ENCODE measurements at regions not wholly inside any gene's neighbourhood (a gene's known extent, or its start where the extent isn't known, plus 50 kb on each side); places are given as distances from the start of the nearest gene placed in this dataset.
"Not testable (repeated sequence)": the region's sequence is repeated elsewhere in the genome, so short reads cannot be mapped to it uniquely, and the experiment has no call there.

GRCh38 chr6:150696190-150696589 lies 96.5 kb downstream of the PLEKHG1 start:
- H3K4me1 ChIP-seq = peaks cover 0 to 15% of the 10 kb centered on the region in 2 donors
- TF ChIP-seq CTCF (IDR thresholded peaks at IDR 0.05) = no peak
- no peak overlapping the region for H3K27ac ChIP-seq
- DNase-seq (ENCODE audit: low spot score) = no peak
- no peaks in the 10 kb centered on the region for H3K27me3 ChIP-seq
- H3K4me3 ChIP-seq = no peak overlapping the region
- no peaks in the 10 kb centered on the region for H3K36me3 ChIP-seq
- no peaks in the 10 kb centered on the region for H3K9me3 ChIP-seq

GRCh38 chr6:150696918-150697317 lies 97.2 kb downstream of the PLEKHG1 start:
- H3K27me3 ChIP-seq; DNase-seq (ENCODE audit: low spot score); H3K9me3 ChIP-seq; H3K4me3 ChIP-seq; H3K36me3 ChIP-seq; H3K27ac ChIP-seq: not testable (repeated sequence)
- H3K4me1 ChIP-seq = peaks cover 0 to 15% of the 10 kb centered on the region in 2 donors

GRCh38 chr6:150697515-150697914 lies 97.8 kb downstream of the PLEKHG1 start:
- no peaks in the 10 kb centered on the region for H3K9me3 ChIP-seq
- H3K27ac ChIP-seq = no peak overlapping the region
- DNase-seq (ENCODE audit: low spot score) = no peak
- no peak for TF ChIP-seq CTCF (IDR thresholded peaks at IDR 0.05)
- no peaks in the 10 kb centered on the region for H3K36me3 ChIP-seq
- H3K27me3 ChIP-seq = no peaks in the 10 kb centered on the region
- peaks cover 0 to 15% of the 10 kb centered on the region in 2 donors for H3K4me1 ChIP-seq
- no peak overlapping the region for H3K4me3 ChIP-seq

- Histone ChIP-seq H3K4me1 (peaks cover 0 to 12% of the 10 kb centered on the region in 2 donors), H3K9me3 (no peaks in the 10 kb centered on the region), H3K27ac (no peak overlapping the region), H3K4me3 (no peak overlapping the region), H3K36me3 (no peaks in the 10 kb centered on the region), H3K27me3 (no peaks in the 10 kb centered on the region)
- TF ChIP-seq CTCF (IDR thresholded peaks at IDR 0.05) = no peak
- no peak for DNase-seq (ENCODE audit: low spot score)
These were observed 98.7 kb downstream of the PLEKHG1 start for GRCh38 chr6:150698391-150698790.

GRCh38 chr6:150702675-150703074 lies 103.0 kb downstream of the PLEKHG1 start:
- no peak for TF ChIP-seq CTCF (IDR thresholded peaks at IDR 0.05)
- H3K4me3 ChIP-seq = no peak overlapping the region
- no peaks in the 10 kb centered on the region for H3K4me1 ChIP-seq
- no peaks in the 10 kb centered on the region for H3K36me3 ChIP-seq
- H3K9me3 ChIP-seq = no peaks in the 10 kb centered on the region
- no peaks in the 10 kb centered on the region for H3K27me3 ChIP-seq
- no peak for DNase-seq (ENCODE audit: low spot score)
- H3K27ac ChIP-seq = no peak overlapping the region

GRCh38 chr6:150704447-150705192 lies 104.9 kb downstream of the PLEKHG1 start:
- no peak for DNase-seq (ENCODE audit: low spot score)
- no peak for TF ChIP-seq CTCF (IDR thresholded peaks at IDR 0.05)
- H3K4me3 ChIP-seq = no peak overlapping the region
- no peaks in the 10 kb centered on the region for H3K9me3 ChIP-seq
- no peaks in the 10 kb centered on the region for H3K27me3 ChIP-seq
- peaks cover 0 to 4% of the 10 kb centered on the region in 2 donors for H3K4me1 ChIP-seq
- H3K36me3 ChIP-seq = no peaks in the 10 kb centered on the region
- H3K27ac ChIP-seq = no peak overlapping the region

All from right atrium auricular region (tissue), 2 donors.